IMR-90 (cell line): ENCODE measurements at regions not wholly inside any gene's neighbourhood (a gene's known extent, or its start where the extent isn't known, plus 50 kb on each side); places are given as distances from the start of the nearest gene placed in this dataset.

ENCODE experiments used
- ATAC-seq: fragments of 200-7000 bp; cut with Tn5 transposase; 2 replicates; pipeline ENCODE4 v1.9.1; 2020; ENCODE audit warnings: low read depth, mild to moderate bottlenecking, moderate library complexity
- BruUV-seq: library from RNA; stranded (reverse); fragments of 400-500 nt; replicated peaks from 2 replicates; lab custom pipeline; 2021; lab: Mats Ljungman, UMichigan
- CTCF ChIA-PET: fragments of 300-600 bp; formaldehyde crosslinking; extraction: SDS; loops from one replicate; lab custom pipeline; 2021; ENCODE audit warnings: antibody characterized with exemption; lab: Yijun Ruan, JAX
- POLR2A ChIA-PET: fragments of 300-600 bp; sonication (Branson Sonifier 250); formaldehyde crosslinking; loops from one replicate; lab custom pipeline; 2022; ENCODE audit warnings: antibody characterized with exemption; ENCODE audit not compliant: unreplicated experiment; lab: Charles Lee
- DNase-seq: peaks from one replicate; pipeline ENCODE4 v3.0.0; 2013
- H2AFZ ChIP-seq: replicated peaks from 2 replicates; pipeline ENCODE3; 2013; ENCODE audit warnings: low read length, mild to moderate bottlenecking; ENCODE audit not compliant: poor library complexity
- H2AK5ac ChIP-seq: 2 replicates; pipeline ENCODE4 v1.6.1; 2013; ENCODE audit warnings: low read depth, low read length, inconsistent platforms
- H2AK9ac ChIP-seq: replicated peaks from 2 replicates; pipeline ENCODE3; 2013; ENCODE audit warnings: mild to moderate bottlenecking, low read depth, low read length, moderate library complexity; ENCODE audit not compliant: poor library complexity
- H2BK120ac ChIP-seq: 2 replicates; pipeline ENCODE4 v1.6.1; 2013; ENCODE audit warnings: low read depth, low read length, inconsistent platforms
- H2BK15ac ChIP-seq: 3 replicates; pipeline ENCODE4 v1.6.1; 2013; ENCODE audit warnings: low read depth, low read length, inconsistent platforms
- H2BK20ac ChIP-seq: 2 replicates; pipeline ENCODE4 v1.6.1; 2013; ENCODE audit warnings: low read depth, mild to moderate bottlenecking, inconsistent platforms, low read length, moderate library complexity
- H2BK5ac ChIP-seq: 2 replicates; pipeline ENCODE4 v1.6.1; 2013; ENCODE audit warnings: mild to moderate bottlenecking, low read depth, low read length, inconsistent platforms; ENCODE audit not compliant: poor library complexity, severe bottlenecking
- H3K14ac ChIP-seq: replicated peaks from 2 replicates; pipeline ENCODE4 v1.6.1; 2013; ENCODE audit warnings: low read depth, low read length, inconsistent platforms
- H3K18ac ChIP-seq: 2 replicates; pipeline ENCODE4 v1.6.1; 2013; ENCODE audit warnings: low read depth, low read length, control low read depth
- H3K23ac ChIP-seq: 2 replicates; pipeline ENCODE4 v1.6.1; 2013; ENCODE audit warnings: low read depth, low read length, inconsistent platforms
- H3K27ac ChIP-seq: 2 replicates; pipeline ENCODE4 v1.5.1; 2013; ENCODE audit warnings: mild to moderate bottlenecking, control low read depth, low read length; ENCODE audit not compliant: insufficient read depth
- H3K27me3 ChIP-seq: 2 replicates; pipeline ENCODE4 v1.6.1; 2013; ENCODE audit warnings: low read length; ENCODE audit not compliant: control insufficient read depth, insufficient read depth
- H3K36me3 ChIP-seq: 2 replicates; pipeline ENCODE4 v1.6.1; 2013; ENCODE audit warnings: low read length, mixed read lengths; ENCODE audit not compliant: control insufficient read depth, insufficient read depth
- H3K4ac ChIP-seq: 2 replicates; pipeline ENCODE4 v1.6.1; 2013; ENCODE audit warnings: low read depth, low read length, inconsistent platforms
- H3K4me1 ChIP-seq: 2 replicates; pipeline ENCODE4 v1.6.1; 2013; ENCODE audit warnings: low read length, mixed read lengths; ENCODE audit not compliant: control insufficient read depth, insufficient read depth
- H3K4me2 ChIP-seq: 2 replicates; pipeline ENCODE4 v1.6.1; 2013; ENCODE audit warnings: low read depth, mild to moderate bottlenecking, control low read depth, low read length, moderate library complexity
- H3K4me3 ChIP-seq: 2 replicates; pipeline ENCODE4 v1.5.1; 2013; ENCODE audit warnings: low read depth, mild to moderate bottlenecking, control low read depth, low read length, moderate library complexity; ENCODE audit not compliant: insufficient read depth
- H3K56ac ChIP-seq: 2 replicates; pipeline ENCODE4 v1.6.1; 2013; ENCODE audit warnings: low read length, inconsistent platforms; ENCODE audit not compliant: insufficient read depth; ENCODE audit errors: extremely low read depth
- H3K79me1 ChIP-seq, 2 experiments: 2 replicates each; pipeline ENCODE4 v1.6.1; 2013; ENCODE audit warnings: low read length in 2 of 2, inconsistent platforms in 1 of 2, low read depth in 1 of 2
- H3K9ac ChIP-seq: 2 replicates; pipeline ENCODE4 v1.6.1; 2013; ENCODE audit warnings: low read depth, low read length, control low read depth
- H3K9me1 ChIP-seq: 2 replicates; pipeline ENCODE4 v1.6.1; 2013; ENCODE audit warnings: low read length, inconsistent platforms; ENCODE audit not compliant: insufficient read depth
- H3K9me3 ChIP-seq: 2 replicates; pipeline ENCODE4 v1.6.1; 2013; ENCODE audit warnings: low read length; ENCODE audit not compliant: control insufficient read depth, insufficient read depth
- H4K20me1 ChIP-seq: 2 replicates; pipeline ENCODE4 v1.6.1; 2013; ENCODE audit warnings: low read length, inconsistent platforms; ENCODE audit not compliant: insufficient read depth
- H4K5ac ChIP-seq: 2 replicates; pipeline ENCODE4 v1.6.1; 2013; ENCODE audit warnings: mild to moderate bottlenecking, low read depth, low read length, control low read depth
- H4K8ac ChIP-seq, 2 experiments: 2 replicates each; pipeline ENCODE4 v1.6.1; 2013; ENCODE audit warnings: low read depth in 2 of 2, low read length in 2 of 2, control low read depth in 1 of 2, inconsistent platforms in 1 of 2
- H4K91ac ChIP-seq: 2 replicates; pipeline ENCODE4 v1.6.1; 2013; ENCODE audit warnings: low read depth, low read length, inconsistent platforms; ENCODE audit not compliant: insufficient read depth
- BHLHE40 ChIP-seq: fragments of 150-350 bp; IDR thresholded peaks from 2 replicates; pipeline ENCODE4 v1.6.1; 2016; ENCODE audit warnings: mild to moderate bottlenecking, low read depth, low read length
- CEBPB ChIP-seq: IDR thresholded peaks from 2 replicates; pipeline ENCODE4 v1.6.1; 2012; ENCODE audit warnings: low read depth, low read length, improper control_type of control experiment
- CHD1 ChIP-seq: IDR thresholded peaks from 2 replicates; pipeline ENCODE4 v1.6.1; 2012; ENCODE audit warnings: low read depth, low read length, improper control_type of control experiment
- CTCF ChIP-seq: conservative IDR thresholded peaks from 2 replicates; pipeline ENCODE4 v1.5.1; 2012; ENCODE audit warnings: mild to moderate bottlenecking, low read depth, low read length, improper control_type of control experiment
- ELK1 ChIP-seq: fragments of 150-350 bp; IDR thresholded peaks from 2 replicates; pipeline ENCODE4 v1.6.1; 2016; ENCODE audit warnings: low read depth, mild to moderate bottlenecking, low read length, moderate library complexity, borderline replicate concordance
- FOS ChIP-seq: fragments of 150-350 bp; IDR thresholded peaks from 2 replicates; pipeline ENCODE4 v1.6.1; 2016; ENCODE audit warnings: low read depth, low read length
- MAFK ChIP-seq: IDR thresholded peaks from 2 replicates; pipeline ENCODE4 v1.6.1; 2012; ENCODE audit warnings: low read depth, low read length, improper control_type of control experiment
- MAZ ChIP-seq: IDR thresholded peaks from 2 replicates; pipeline ENCODE4 v1.6.1; 2012; ENCODE audit warnings: low read depth, mild to moderate bottlenecking, low read length, improper control_type of control experiment, moderate library complexity, borderline replicate concordance
- MXI1 ChIP-seq: IDR thresholded peaks from 2 replicates; pipeline ENCODE4 v1.6.1; 2012; ENCODE audit warnings: low read depth, mild to moderate bottlenecking, low read length, moderate library complexity, borderline replicate concordance
- NFE2L2 ChIP-seq: fragments of 150-350 bp; IDR thresholded peaks from 2 replicates; pipeline ENCODE4 v1.6.1; 2016; ENCODE audit warnings: low read depth, mild to moderate bottlenecking, low read length
- POLR2A ChIP-seq: IDR thresholded peaks from 2 replicates; pipeline ENCODE4 v1.6.1; 2012; ENCODE audit warnings: mild to moderate bottlenecking, low read depth, low read length
- RAD21 ChIP-seq: IDR thresholded peaks from 2 replicates; pipeline ENCODE4 v1.6.1; 2012; ENCODE audit warnings: low read length, improper control_type of control experiment
- RCOR1 ChIP-seq: IDR thresholded peaks from 2 replicates; pipeline ENCODE4 v1.6.1; 2012; ENCODE audit warnings: mild to moderate bottlenecking, low read length, improper control_type of control experiment; ENCODE audit not compliant: insufficient replicate concordance
- RFX5 ChIP-seq: IDR thresholded peaks from 2 replicates; pipeline ENCODE4 v1.8.0; 2012; ENCODE audit warnings: low read depth, mild to moderate bottlenecking, low read length, moderate library complexity
- USF2 ChIP-seq: fragments of 150-350 bp; IDR thresholded peaks from 2 replicates; pipeline ENCODE4 v1.6.1; 2017; ENCODE audit warnings: mild to moderate bottlenecking, antibody characterized with exemption, low read length, low read depth
- WGBS, 2 experiments: methylation state at CpG; one replicate each; pipeline versions ENCODE4 v1.1.5 to v1.1.7; 2013; ENCODE audit warnings: missing lambda C conversion rate in 2 of 2; ENCODE audit not compliant: insufficient read length in 1 of 2; ENCODE audit errors: extremely low coverage in 2 of 2; 5-methylcytosine and 5-hydroxymethylcytosine counted together
- dilution Hi-C: fragments of 300-500 bp; cut with HindIII; formaldehyde crosslinking; loops from one replicate; pipeline ENCODE4 v1.14.3; 2018; ENCODE audit warnings: low sequenced_read_pairs; ENCODE audit not compliant: unreplicated experiment
- in situ Hi-C: fragments of 300-500 bp; cut with MboI; formaldehyde crosslinking; loops from 3 replicates; pipeline ENCODE4 v1.14.3; 2019; ENCODE audit warnings: low sequenced_read_pairs, inconsistent platforms, mixed read lengths
- intact Hi-C: fragments of 100-400 bp; cut with micrococcal nuclease; formaldehyde crosslinking; loops from 2 replicates; pipeline ENCODE4 v1.10.0; 2022

- Histone ChIP-seq H4K5ac (no peak overlapping the region), H3K27ac (no peak overlapping the region), H2BK120ac (no peak overlapping the region), H3K56ac (no peak overlapping the region), H3K79me1 (no peaks in the 10 kb centered on the region), H3K9me3 (no peaks in the 10 kb centered on the region), H2BK5ac (no peak overlapping the region), H4K20me1 (no peaks in the 10 kb centered on the region), H2AK9ac (no peak overlapping the region), H4K8ac (no peak overlapping the region), H3K4me1 (no peaks in the 10 kb centered on the region), H3K9me1 (no peaks in the 10 kb centered on the region), H4K91ac (no peak overlapping the region), H2AFZ (no peak overlapping the region), H2AK5ac (no peak overlapping the region), H2BK20ac (no peak overlapping the region), H3K18ac (no peak overlapping the region), H3K9ac (no peak overlapping the region), H3K14ac (no peak overlapping the region), H3K27me3 (no peaks in the 10 kb centered on the region), H3K4ac (no peak overlapping the region), H3K4me3 (no peak overlapping the region), H2BK15ac (no peak overlapping the region), H3K36me3 (no peaks in the 10 kb centered on the region), H3K23ac (no peak overlapping the region), H3K4me2 (no peak overlapping the region)
- intact Hi-C loops (no loop called here), dilution Hi-C loops (no loop called here), in situ Hi-C loops (no loop called here)
- no TSS peak for BruUV-seq
- DNase-seq (no peak), ATAC-seq (no peak)
- POLR2A ChIA-PET: no interaction called here
- no CpG with 5 or more reads among the region's 1 CpG for WGBS, 2 experiments
- CTCF ChIA-PET: interaction anchor here (0.5 kb wide), 1 partner anchor 28 kb away, joined by 3 read pairs; no protein-coding TSS in a partner anchor
- TF ChIP-seq NFE2L2: no peak
- TF ChIP-seq MAZ: no peak
- TF ChIP-seq RFX5: no peak
- TF ChIP-seq RAD21: no peak
- TF ChIP-seq CEBPB: no peak
- TF ChIP-seq USF2: no peak
- TF ChIP-seq MAFK: no peak
- TF ChIP-seq MXI1: no peak
- TF ChIP-seq RCOR1: no peak
- no peak for TF ChIP-seq ELK1
- no peak for TF ChIP-seq BHLHE40
- no peak for TF ChIP-seq POLR2A
- TF ChIP-seq CTCF: no peak
- TF ChIP-seq CHD1: no peak
- TF ChIP-seq FOS: no peak
Observed at GRCh38 chr1:168871531-168871930, 142.5 kb upstream of the DPT start.
